B cell (primary cell): ENCODE measurements at regions not wholly inside any gene's neighbourhood (a gene's known extent, or its start where the extent isn't known, plus 50 kb on each side); places are given as distances from the start of the nearest gene placed in this dataset.

Source experiments
- ATAC-seq: fragments of 200-7000 bp; cut with Tn5 transposase; one replicate; pipeline ENCODE4 v1.10.0; 2021; ENCODE audit warnings: low read depth, mild to moderate bottlenecking, moderate number of reproducible peaks, moderate library complexity
- CTCF ChIA-PET: fragments of 350-600 bp; sonication (Branson Sonifier 250); formaldehyde crosslinking; loops from one replicate; lab custom pipeline; 2021; ENCODE audit warnings: antibody characterized with exemption, inconsistent platforms; lab: Charles Lee
- POLR2A ChIA-PET: fragments of 350-600 bp; sonication (Branson Sonifier 250); formaldehyde crosslinking; loops from one replicate; lab custom pipeline; 2021; ENCODE audit warnings: antibody characterized with exemption; lab: Charles Lee
- DNase-seq: peaks from one replicate; pipeline ENCODE4 v3.0.0; 2013
- H2AFZ ChIP-seq: 2 replicates; pipeline ENCODE4 v1.6.1; 2012; ENCODE audit warnings: mild to moderate bottlenecking, low read depth, low read length; ENCODE audit not compliant: insufficient read depth, poor library complexity, severe bottlenecking
- H3K27ac ChIP-seq, 2 donors: 1 replicate in 1 of 2; 2 replicates in 1 of 2; pipeline ENCODE4 v1.5.1; 2012 to 2013; ENCODE audit warnings: low read length in 2 of 2, mild to moderate bottlenecking in 2 of 2, moderate library complexity in 1 of 2
- H3K27me3 ChIP-seq, 4 experiments: fragments of 200-600 bp in 1 of 4; sonication (generic) in 1 of 4; replicated peaks in 1 of 4; 1 replicate in 2 of 4; 2 replicates in 2 of 4; pipeline versions ENCODE4 v1.6.1 to v1.7.0; 2013 to 2016; ENCODE audit warnings: low read length in 3 of 4, mild to moderate bottlenecking in 2 of 4, mixed read lengths in 1 of 4, moderate library complexity in 1 of 4; ENCODE audit not compliant: insufficient read depth in 4 of 4, control insufficient read depth in 3 of 4; ENCODE audit errors: control extremely low read depth in 1 of 4
- H3K36me3 ChIP-seq, 2 experiments: replicated peaks in 1 of 2; 1 replicate in 1 of 2; 2 replicates in 1 of 2; pipeline versions ENCODE4 v1.6.1 to v1.7.1; 2013; ENCODE audit warnings: low read length in 1 of 2; ENCODE audit not compliant: insufficient read depth in 2 of 2, control insufficient read depth in 1 of 2; ENCODE audit errors: control extremely low read depth in 1 of 2, extremely low read depth in 1 of 2
- H3K4me1 ChIP-seq, 2 donors: fragments of 200-600 bp in 1 of 2; sonication (generic) in 1 of 2; 1 replicate in 1 of 2; 2 replicates in 1 of 2; pipeline versions ENCODE4 v1.5.1 to v1.6.1; 2013 to 2017; ENCODE audit warnings: low read length in 2 of 2; ENCODE audit not compliant: control insufficient read depth in 2 of 2, insufficient read depth in 2 of 2
- H3K4me2 ChIP-seq: replicated peaks from 2 replicates; pipeline ENCODE3; 2012; ENCODE audit warnings: mild to moderate bottlenecking, low read depth, low read length; ENCODE audit not compliant: poor library complexity, severe bottlenecking
- H3K4me3 ChIP-seq, 5 experiments: fragments of 200-600 bp in 1 of 5; sonication (generic) in 1 of 5; 1 replicate in 3 of 5; 2 replicates in 2 of 5; pipeline versions ENCODE4 v1.5.1 to v1.7.0; 2011 to 2016; ENCODE audit warnings: low read length in 4 of 5, mild to moderate bottlenecking in 4 of 5, low read depth in 2 of 5, control low read depth in 1 of 5, moderate library complexity in 1 of 5; ENCODE audit not compliant: insufficient read depth in 1 of 5; ENCODE audit errors: control extremely low read depth in 1 of 5, extremely low read depth in 1 of 5
- H3K79me2 ChIP-seq: fragments of 200-600 bp; sonication (generic); one replicate; pipeline ENCODE4 v1.6.0; 2016; ENCODE audit warnings: low read length; ENCODE audit not compliant: control insufficient read depth, insufficient read depth
- H3K9ac ChIP-seq: fragments of 200-600 bp; sonication (generic); 2 replicates; pipeline ENCODE4 v1.6.1; 2017; ENCODE audit warnings: mild to moderate bottlenecking, low read length, moderate library complexity
- H3K9me3 ChIP-seq, 3 donors: one replicate each; pipeline versions ENCODE4 v1.6.1 to v1.7.1; 2013; ENCODE audit warnings: low read length in 2 of 3; ENCODE audit not compliant: control insufficient read depth in 2 of 3, insufficient read depth in 1 of 3; ENCODE audit errors: control extremely low read depth in 1 of 3
- H4K20me1 ChIP-seq: 2 replicates; pipeline ENCODE4 v1.6.0; 2012; ENCODE audit warnings: mild to moderate bottlenecking, low read length; ENCODE audit not compliant: insufficient read depth, control insufficient read depth, poor library complexity, severe bottlenecking
- H3K27ac Mint-ChIP-seq: one replicate; pipeline ENCODE4 v1.8.0; 2021; ENCODE audit warnings: mixed read lengths
- H3K27me3 Mint-ChIP-seq: one replicate; pipeline ENCODE4 v1.8.0; 2021; ENCODE audit warnings: mixed read lengths
- H3K4me1 Mint-ChIP-seq: one replicate; pipeline ENCODE4 v1.8.0; 2021; ENCODE audit warnings: mixed read lengths
- H3K4me3 Mint-ChIP-seq: one replicate; pipeline ENCODE4 v1.8.0; 2021; ENCODE audit warnings: mixed read lengths
- H3K9me3 Mint-ChIP-seq: one replicate; pipeline ENCODE4 v1.8.0; 2022; ENCODE audit warnings: mixed read lengths; ENCODE audit not compliant: insufficient read depth
- EZH2 ChIP-seq: IDR thresholded peaks from 2 replicates; pipeline ENCODE4 v1.6.1; 2012; ENCODE audit warnings: borderline replicate concordance, low read depth, mild to moderate bottlenecking, moderate library complexity, low read length; ENCODE audit not compliant: insufficient read depth, poor library complexity, severe bottlenecking
- WGBS: methylation state at CpG from one replicate; pipeline ENCODE4 v1.1.5; 2013; ENCODE audit warnings: missing lambda C conversion rate; ENCODE audit not compliant: insufficient coverage; 5-methylcytosine and 5-hydroxymethylcytosine counted together
- intact Hi-C: fragments of 100-400 bp; cut with micrococcal nuclease; formaldehyde crosslinking; loops from one replicate; pipeline ENCODE4 v1.10.0; 2022
- TF ChIP-seq, protein P1 (sequence below): fragments of 200-600 bp; IDR thresholded peaks from one replicate; pipeline ENCODE4 v1.8.0; 2022; ENCODE audit warnings: antibody characterized with exemption, mild to moderate bottlenecking

DNA sequence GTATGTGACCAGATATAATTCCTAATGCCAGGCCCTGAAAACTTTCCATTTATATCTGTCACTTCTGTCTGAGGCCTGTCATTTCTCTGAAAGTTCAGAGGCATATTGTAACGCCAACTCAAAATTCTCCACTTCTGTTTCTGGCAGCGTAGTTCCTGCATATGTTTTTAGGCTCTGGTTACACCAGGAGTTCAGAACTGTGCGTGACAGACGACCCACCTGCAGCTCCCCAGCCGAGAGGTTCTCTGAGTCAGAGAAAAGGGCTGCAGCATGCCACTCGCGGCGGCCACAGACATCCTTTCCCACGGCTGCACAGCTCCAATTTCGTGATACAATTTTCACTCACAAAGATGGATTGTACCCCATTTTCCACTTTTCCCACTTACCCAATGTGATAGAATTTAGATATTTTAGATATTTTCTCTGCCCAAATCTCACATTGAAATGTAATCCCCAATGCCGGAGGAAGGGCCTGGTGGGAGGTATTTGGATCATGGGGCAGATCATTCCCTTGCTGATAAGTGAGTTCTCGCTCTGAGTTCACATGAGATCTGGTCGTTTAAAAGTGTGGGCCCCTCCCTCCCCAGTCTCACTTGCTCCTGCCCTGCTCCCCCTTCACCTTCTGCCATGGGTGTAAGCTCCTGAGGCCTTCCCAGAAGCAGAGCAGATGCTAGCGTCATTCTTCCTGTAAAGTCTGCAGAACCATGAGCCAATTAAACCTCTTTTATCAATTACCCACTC is 308.1 kb downstream of the LIG4 start:
- no peak for ATAC-seq
- Histone ChIP-seq H3K27me3 (no peaks in the 10 kb centered on the region), H3K4me1 (no peaks in the 10 kb centered on the region), H3K9ac (no peak overlapping the region), H3K4me2 (no peak overlapping the region), H3K4me3 (no peak overlapping the region), H4K20me1 (no peaks in the 10 kb centered on the region), H3K9me3 (no peaks in the 10 kb centered on the region), H3K36me3 (no peaks in the 10 kb centered on the region), H3K79me2 (no peaks in the 10 kb centered on the region), H2AFZ (no peak overlapping the region), H3K27ac (no peak overlapping the region)
- H3K4me1 Mint-ChIP-seq: no peaks in the 10 kb centered on the region
- ChIA-PET POLR2A (no interaction called here), CTCF (no interaction called here)
- WGBS: 71% methylated on average over 11 of the region's 14 CpGs
- no peak overlapping the region for H3K27ac Mint-ChIP-seq
- H3K4me3 Mint-ChIP-seq: no peak overlapping the region
- TF ChIP-seq, protein P1, sequence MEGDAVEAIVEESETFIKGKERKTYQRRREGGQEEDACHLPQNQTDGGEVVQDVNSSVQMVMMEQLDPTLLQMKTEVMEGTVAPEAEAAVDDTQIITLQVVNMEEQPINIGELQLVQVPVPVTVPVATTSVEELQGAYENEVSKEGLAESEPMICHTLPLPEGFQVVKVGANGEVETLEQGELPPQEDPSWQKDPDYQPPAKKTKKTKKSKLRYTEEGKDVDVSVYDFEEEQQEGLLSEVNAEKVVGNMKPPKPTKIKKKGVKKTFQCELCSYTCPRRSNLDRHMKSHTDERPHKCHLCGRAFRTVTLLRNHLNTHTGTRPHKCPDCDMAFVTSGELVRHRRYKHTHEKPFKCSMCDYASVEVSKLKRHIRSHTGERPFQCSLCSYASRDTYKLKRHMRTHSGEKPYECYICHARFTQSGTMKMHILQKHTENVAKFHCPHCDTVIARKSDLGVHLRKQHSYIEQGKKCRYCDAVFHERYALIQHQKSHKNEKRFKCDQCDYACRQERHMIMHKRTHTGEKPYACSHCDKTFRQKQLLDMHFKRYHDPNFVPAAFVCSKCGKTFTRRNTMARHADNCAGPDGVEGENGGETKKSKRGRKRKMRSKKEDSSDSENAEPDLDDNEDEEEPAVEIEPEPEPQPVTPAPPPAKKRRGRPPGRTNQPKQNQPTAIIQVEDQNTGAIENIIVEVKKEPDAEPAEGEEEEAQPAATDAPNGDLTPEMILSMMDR: no peak
- no peak for TF ChIP-seq EZH2
- DNase-seq: no peak
- intact Hi-C loops: no loop called here
- H3K27me3 Mint-ChIP-seq: no peaks in the 10 kb centered on the region
- peaks cover 3% of the 10 kb centered on the region for H3K9me3 Mint-ChIP-seq

DNA sequence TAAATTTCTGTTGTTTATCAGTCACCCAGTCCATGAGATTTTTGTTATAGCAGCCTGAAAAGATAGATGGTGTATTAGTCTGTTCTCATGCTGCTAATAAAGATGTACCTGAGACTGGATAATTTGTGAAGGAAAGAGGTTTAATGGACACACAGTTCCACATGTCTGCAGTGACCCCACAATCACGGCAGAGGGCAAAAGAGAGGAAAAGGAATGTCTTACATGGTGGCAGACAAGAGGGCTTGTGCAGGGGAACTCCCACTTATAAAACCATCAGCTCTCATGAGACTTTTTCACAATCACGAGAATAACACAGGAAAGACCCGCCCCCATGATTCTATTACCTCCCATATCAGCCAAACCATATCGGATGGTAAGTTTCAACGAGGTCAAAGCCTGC is 309.2 kb downstream of the LIG4 start:
- no peaks in the 10 kb centered on the region for H3K27me3 Mint-ChIP-seq
- intact Hi-C loops: no loop called here
- WGBS: 94% methylated on average over 2 of the region's 5 CpGs

More for the DNA sequence above, 309.2 kb downstream of the LIG4 start:
- Histone ChIP-seq H3K27ac (no peak overlapping the region), H4K20me1 (no peaks in the 10 kb centered on the region), H2AFZ (no peak overlapping the region), H3K9ac (no peak overlapping the region), H3K27me3 (no peaks in the 10 kb centered on the region), H3K4me3 (no peak overlapping the region), H3K9me3 (no peaks in the 10 kb centered on the region), H3K36me3 (no peaks in the 10 kb centered on the region), H3K79me2 (no peaks in the 10 kb centered on the region), H3K4me1 (no peaks in the 10 kb centered on the region), H3K4me2 (no peak overlapping the region)
- Mint-ChIP-seq H3K4me1 (no peaks in the 10 kb centered on the region), H3K9me3 (peaks cover 3% of the 10 kb centered on the region), H3K27ac (no peak overlapping the region), H3K4me3 (no peak overlapping the region)
- no peak for DNase-seq
- ATAC-seq: no peak
- ChIA-PET CTCF (no interaction called here), POLR2A (no interaction called here)
- TF ChIP-seq EZH2: no peak
- TF ChIP-seq, protein P1: no peak
